SK-N-MC (cell line): ENCODE measurements at regions not wholly inside any gene's neighbourhood (a gene's known extent, or its start where the extent isn't known, plus 50 kb on each side); places are given as distances from the start of the nearest gene placed in this dataset.

Source experiments
- EZH2 ChIP-seq: fragments of 200-600 bp; sonication (generic); IDR thresholded peaks from one replicate; pipeline ENCODE4 v1.6.1; 2017; ENCODE audit warnings: antibody characterized with exemption
- POLR2AphosphoS5 ChIP-seq: IDR thresholded peaks from 2 replicates; pipeline ENCODE4 v1.6.1; 2012; ENCODE audit warnings: mild to moderate bottlenecking, low read depth, low read length, borderline replicate concordance

GRCh38 chr4:173958445-173958844 lies 325.0 kb downstream of the FBXO8 start:
- no peak for TF ChIP-seq EZH2
- no peak for TF ChIP-seq POLR2AphosphoS5
